Activated T-cell treated with anti-CD3 and anti-CD28 coated beads, Interleukin-2, amount 50 U/mL, for 24 hours (primary cell): ENCODE measurements at regions not wholly inside any gene's neighbourhood (a gene's known extent, or its start where the extent isn't known, plus 50 kb on each side); places are given as distances from the start of the nearest gene placed in this dataset.
"Not testable (repeated sequence)": the region's sequence is repeated elsewhere in the genome, so short reads cannot be mapped to it uniquely, and the experiment has no call there.

Experiments
- DNase-seq: peaks from one replicate; pipeline ENCODE4 v3.0.0-alpha.2; 2020
- H3K27ac Mint-ChIP-seq: 2 replicates; pipeline ENCODE4 v1.8.0; 2020; ENCODE audit warnings: mild to moderate bottlenecking, mixed read lengths
- H3K27me3 Mint-ChIP-seq: 2 replicates; pipeline ENCODE4 v1.8.0; 2020; ENCODE audit warnings: mixed read lengths
- H3K36me3 Mint-ChIP-seq: 2 replicates; pipeline ENCODE4 v1.8.0; 2020; ENCODE audit warnings: low read depth, mixed read lengths
- H3K4me1 Mint-ChIP-seq: 2 replicates; pipeline ENCODE4 v1.8.0; 2020; ENCODE audit warnings: low read depth, mixed read lengths
- H3K4me3 Mint-ChIP-seq: 2 replicates; pipeline ENCODE4 v1.8.0; 2020; ENCODE audit warnings: mild to moderate bottlenecking, moderate library complexity, mixed read lengths
- H3K9me3 Mint-ChIP-seq: 2 replicates; pipeline ENCODE4 v1.8.0; 2020; ENCODE audit warnings: mixed read lengths

DNA sequence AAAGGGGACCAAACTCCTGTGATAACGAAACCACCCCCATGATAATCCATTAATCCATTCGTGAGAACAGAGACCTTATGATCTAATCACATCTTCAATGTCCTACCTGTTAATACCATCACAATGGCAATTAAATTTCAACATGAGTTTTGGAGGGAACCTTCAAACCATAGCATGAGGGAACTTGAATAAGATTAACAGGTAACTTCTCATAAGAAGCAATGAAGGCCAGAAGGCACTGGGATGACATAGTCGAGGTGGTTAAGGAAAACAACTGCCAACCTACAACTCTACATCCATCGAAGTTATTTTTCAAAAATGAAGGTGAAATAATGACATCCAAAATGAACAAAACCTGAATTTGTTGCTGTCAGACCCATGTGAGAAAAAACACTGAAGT is 478.9 kb downstream of the EDEM1 start:
- DNase-seq: no peak
- no peaks in the 10 kb centered on the region for H3K27me3 Mint-ChIP-seq

GRCh38 chr3:5673521-5673920 is 486.0 kb downstream of the EDEM1 start:
- H3K4me3 Mint-ChIP-seq: no peak overlapping the region
- H3K36me3 Mint-ChIP-seq: no peaks in the 10 kb centered on the region
- H3K27me3 Mint-ChIP-seq: no peaks in the 10 kb centered on the region
- H3K4me1 Mint-ChIP-seq: no peaks in the 10 kb centered on the region
- no peak for DNase-seq
- no peaks in the 10 kb centered on the region for H3K9me3 Mint-ChIP-seq
- H3K27ac Mint-ChIP-seq: no peak overlapping the region

More for the DNA sequence above, 478.9 kb downstream of the EDEM1 start:
- Mint-ChIP-seq H3K9me3 (peaks cover 18% of the 10 kb centered on the region), H3K4me3 (no peak overlapping the region), H3K36me3 (no peaks in the 10 kb centered on the region), H3K27ac (no peak overlapping the region), H3K4me1 (no peaks in the 10 kb centered on the region)

GRCh38 chr3:5675319-5675718 is 487.8 kb downstream of the EDEM1 start:
- H3K9me3 Mint-ChIP-seq: peaks cover 2% of the 10 kb centered on the region
- DNase-seq: no peak
- no peak overlapping the region for H3K27ac Mint-ChIP-seq
- H3K27me3 Mint-ChIP-seq: no peaks in the 10 kb centered on the region
- H3K4me1 Mint-ChIP-seq: no peaks in the 10 kb centered on the region
- no peaks in the 10 kb centered on the region for H3K36me3 Mint-ChIP-seq
- no peak overlapping the region for H3K4me3 Mint-ChIP-seq

DNA sequence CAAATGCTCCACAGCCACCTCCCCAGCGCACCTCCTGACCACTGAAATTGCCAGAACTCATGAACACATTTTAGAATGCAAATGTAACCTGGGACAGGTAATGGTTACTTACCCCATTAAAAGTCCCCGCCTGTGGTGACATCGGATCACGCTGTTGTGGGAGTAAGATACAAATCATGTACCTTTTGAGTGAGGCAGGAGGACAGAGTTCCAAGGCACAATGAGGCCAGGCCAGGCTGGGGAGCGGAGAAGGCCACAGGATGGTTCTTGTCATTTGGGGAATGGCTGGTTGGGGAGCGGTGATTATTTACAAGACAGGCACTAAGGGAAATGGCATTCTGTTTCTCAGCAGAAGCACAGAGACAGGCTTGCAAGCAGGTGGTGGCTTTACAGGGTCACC is 490.0 kb downstream of the EDEM1 start:
- Mint-ChIP-seq H3K27me3 (no peaks in the 10 kb centered on the region), H3K36me3 (no peaks in the 10 kb centered on the region), H3K4me1 (no peaks in the 10 kb centered on the region), H3K27ac (no peak overlapping the region), H3K4me3 (no peak overlapping the region), H3K9me3 (peaks cover 2% of the 10 kb centered on the region)
- DNase-seq: no peak

- Mint-ChIP-seq H3K36me3 (no peaks in the 10 kb centered on the region), H3K27ac (no peak overlapping the region), H3K4me1 (no peaks in the 10 kb centered on the region), H3K4me3 (no peak overlapping the region), H3K27me3 (no peaks in the 10 kb centered on the region), H3K9me3 (peaks cover 2% of the 10 kb centered on the region)
- DNase-seq: no peak
These were observed 490.7 kb downstream of the EDEM1 start for GRCh38 chr3:5678248-5678647.

- no peak for DNase-seq
- Mint-ChIP-seq H3K4me1 (no peaks in the 10 kb centered on the region), H3K27me3 (no peaks in the 10 kb centered on the region), H3K36me3 (no peaks in the 10 kb centered on the region), H3K9me3 (peaks cover 4% of the 10 kb centered on the region), H3K27ac (no peak overlapping the region), H3K4me3 (no peak overlapping the region)
These were observed 491.3 kb downstream of the EDEM1 start for GRCh38 chr3:5678844-5679243.

DNA sequence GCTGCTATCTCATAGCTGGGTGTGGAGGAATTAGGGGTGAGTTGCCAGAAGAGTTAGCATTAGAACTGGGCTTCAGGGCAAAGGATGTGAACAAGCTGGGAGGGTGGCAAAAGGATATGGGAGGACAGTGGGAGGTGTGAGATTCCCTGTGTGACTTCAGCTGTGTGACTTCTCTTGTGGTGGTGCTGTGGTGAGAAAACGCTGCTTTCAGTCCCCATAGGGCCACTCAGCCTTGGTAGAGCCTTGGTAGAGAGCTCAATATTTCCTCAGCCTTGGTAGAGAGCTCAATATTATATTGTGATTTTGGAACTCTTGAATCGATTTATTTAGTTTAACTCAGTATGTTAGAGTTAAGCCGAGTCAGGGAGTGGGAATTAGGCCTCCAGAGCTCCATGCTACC is 499.7 kb downstream of the EDEM1 start:
- DNase-seq: no peak
- no peak overlapping the region for H3K4me3 Mint-ChIP-seq
- H3K4me1 Mint-ChIP-seq: no peaks in the 10 kb centered on the region
- H3K36me3 Mint-ChIP-seq: no peaks in the 10 kb centered on the region
- no peaks in the 10 kb centered on the region for H3K27me3 Mint-ChIP-seq
- H3K27ac Mint-ChIP-seq: no peak overlapping the region
- peaks cover 11% of the 10 kb centered on the region for H3K9me3 Mint-ChIP-seq

DNA sequence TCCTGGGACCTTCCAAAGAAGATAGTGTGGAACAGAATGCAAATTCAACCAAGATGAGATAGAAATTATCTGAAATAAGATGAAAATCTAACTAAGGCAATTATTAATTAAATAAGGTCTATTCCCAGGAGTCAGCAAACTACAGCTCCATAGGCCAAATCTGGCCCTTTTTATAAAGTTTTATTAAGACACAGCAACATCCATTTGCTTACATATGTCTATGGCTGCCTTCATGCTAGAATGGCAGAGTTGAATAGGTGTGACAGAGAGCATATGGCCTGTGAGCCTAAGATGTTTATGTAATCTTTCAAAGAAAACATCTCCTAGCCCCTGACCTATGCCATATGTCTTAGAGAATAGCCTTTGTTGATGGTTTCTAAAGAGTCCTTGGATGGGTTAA is 503.0 kb downstream of the EDEM1 start:
- Mint-ChIP-seq H3K9me3 (peaks cover 9% of the 10 kb centered on the region), H3K36me3 (no peaks in the 10 kb centered on the region), H3K4me1 (no peaks in the 10 kb centered on the region), H3K4me3 (no peak overlapping the region), H3K27me3 (no peaks in the 10 kb centered on the region), H3K27ac (no peak overlapping the region)
- no peak for DNase-seq

GRCh38 chr3:5690904-5691532 is 503.5 kb downstream of the EDEM1 start:
- no peak overlapping the region for H3K27ac Mint-ChIP-seq
- no peak overlapping the region for H3K4me3 Mint-ChIP-seq
- no peaks in the 10 kb centered on the region for H3K36me3 Mint-ChIP-seq
- no peaks in the 10 kb centered on the region for H3K4me1 Mint-ChIP-seq
- no peaks in the 10 kb centered on the region for H3K27me3 Mint-ChIP-seq
- no peak for DNase-seq
- peaks cover 9% of the 10 kb centered on the region for H3K9me3 Mint-ChIP-seq

GRCh38 chr3:5692446-5692845 is 504.9 kb downstream of the EDEM1 start:
- no peak for DNase-seq
- H3K27ac Mint-ChIP-seq: no peak overlapping the region
- no peak overlapping the region for H3K4me3 Mint-ChIP-seq
- H3K4me1 Mint-ChIP-seq: no peaks in the 10 kb centered on the region
- no peaks in the 10 kb centered on the region for H3K36me3 Mint-ChIP-seq
- H3K9me3 Mint-ChIP-seq: peaks cover 9% of the 10 kb centered on the region
- no peaks in the 10 kb centered on the region for H3K27me3 Mint-ChIP-seq

- Mint-ChIP-seq H3K36me3 (no peaks in the 10 kb centered on the region), H3K9me3 (peaks cover 9% of the 10 kb centered on the region), H3K27ac (no peak overlapping the region), H3K4me3 (no peak overlapping the region), H3K27me3 (no peaks in the 10 kb centered on the region), H3K4me1 (no peaks in the 10 kb centered on the region)
- DNase-seq: no peak
These were observed 506.8 kb downstream of the EDEM1 start for GRCh38 chr3:5694266-5694665.

DNA sequence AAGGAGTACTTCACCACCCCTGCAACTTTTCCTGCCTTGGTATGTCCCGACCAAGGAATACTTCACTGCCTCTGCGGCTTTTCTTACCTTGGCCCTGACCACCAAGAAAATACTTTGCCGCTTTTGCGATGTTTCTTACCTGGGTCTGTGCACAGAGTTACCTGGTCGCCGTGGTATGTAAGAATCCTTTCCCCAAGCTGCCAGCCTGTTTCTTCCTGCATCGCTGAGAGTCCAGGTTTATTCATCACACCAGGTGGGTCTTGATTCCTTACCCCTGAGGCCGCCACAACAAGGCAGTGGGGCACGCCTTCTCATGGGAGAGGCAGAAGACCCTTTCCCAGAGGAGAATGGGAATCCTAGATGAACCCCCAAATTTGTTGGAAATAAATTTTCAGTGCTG is 511.3 kb downstream of the EDEM1 start:
- H3K36me3 Mint-ChIP-seq: no peaks in the 10 kb centered on the region
- H3K9me3 Mint-ChIP-seq: no peaks in the 10 kb centered on the region
- H3K27ac Mint-ChIP-seq: no peak overlapping the region
- no peaks in the 10 kb centered on the region for H3K27me3 Mint-ChIP-seq
- H3K4me3 Mint-ChIP-seq: no peak overlapping the region
- H3K4me1 Mint-ChIP-seq: no peaks in the 10 kb centered on the region
- no peak for DNase-seq

DNA sequence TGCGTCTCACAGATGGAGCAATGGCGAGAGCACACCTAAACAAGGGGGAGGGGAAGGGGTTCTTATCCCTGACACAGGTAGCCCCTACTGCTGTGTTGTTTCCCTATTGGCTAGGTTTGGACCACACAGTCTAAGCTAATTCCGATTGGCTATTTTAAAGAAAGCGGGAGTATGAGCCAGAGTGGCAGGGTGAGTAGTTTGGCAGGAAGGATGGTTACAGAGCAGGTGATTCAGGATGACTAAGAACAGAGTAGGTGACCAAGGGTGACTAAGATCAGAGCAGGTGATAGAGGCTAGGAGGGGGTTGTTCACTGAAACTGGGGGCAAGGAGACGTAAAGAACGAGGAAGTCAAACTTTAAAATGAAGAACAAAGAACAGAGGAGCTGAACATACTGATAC is 511.8 kb downstream of the EDEM1 start:
- Mint-ChIP-seq H3K4me3 (no peak overlapping the region), H3K9me3 (no peaks in the 10 kb centered on the region), H3K36me3 (no peaks in the 10 kb centered on the region), H3K27ac (no peak overlapping the region), H3K27me3 (no peaks in the 10 kb centered on the region), H3K4me1 (no peaks in the 10 kb centered on the region)
- DNase-seq: no peak

DNA sequence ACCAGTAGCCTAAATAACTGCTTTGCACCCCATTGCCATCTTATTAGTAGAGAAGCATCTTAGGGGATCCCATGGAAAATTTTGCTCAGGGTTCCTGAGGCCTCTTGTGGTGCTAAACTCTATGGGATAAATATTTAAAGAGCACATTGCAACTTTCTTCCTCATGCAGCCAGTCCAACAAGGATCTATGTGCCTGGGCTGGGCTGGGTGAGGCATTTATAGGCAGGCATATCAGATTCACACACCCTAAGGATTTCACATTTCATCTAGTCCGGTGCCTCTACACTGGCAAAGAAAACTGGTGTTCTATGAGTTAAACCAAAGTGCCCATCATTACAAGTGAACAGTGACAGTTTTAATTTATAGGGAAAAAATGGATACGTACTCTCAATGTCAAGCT is 512.3 kb downstream of the EDEM1 start:
- Mint-ChIP-seq H3K4me1 (no peaks in the 10 kb centered on the region), H3K27me3 (no peaks in the 10 kb centered on the region), H3K36me3 (no peaks in the 10 kb centered on the region), H3K4me3 (no peak overlapping the region), H3K9me3 (no peaks in the 10 kb centered on the region), H3K27ac (no peak overlapping the region)
- DNase-seq: no peak

GRCh38 chr3:5701005-5701404 is 513.5 kb downstream of the EDEM1 start:
- H3K4me3 Mint-ChIP-seq, DNase-seq, H3K27me3 Mint-ChIP-seq, H3K36me3 Mint-ChIP-seq, H3K9me3 Mint-ChIP-seq, H3K4me1 Mint-ChIP-seq, H3K27ac Mint-ChIP-seq: not testable (repeated sequence)

- Mint-ChIP-seq H3K36me3 (no peaks in the 10 kb centered on the region), H3K27ac (no peak overlapping the region), H3K27me3 (no peaks in the 10 kb centered on the region), H3K4me3 (no peak overlapping the region), H3K9me3 (peaks cover 3% of the 10 kb centered on the region), H3K4me1 (no peaks in the 10 kb centered on the region)
- no peak for DNase-seq
These were observed 520.3 kb downstream of the EDEM1 start for GRCh38 chr3:5707794-5708193.
